Brain pericyte (primary cell): ENCODE measurements at regions not wholly inside any gene's neighbourhood (a gene's known extent, or its start where the extent isn't known, plus 50 kb on each side); places are given as distances from the start of the nearest gene placed in this dataset.
"Not testable (repeated sequence)": the region's sequence is repeated elsewhere in the genome, so short reads cannot be mapped to it uniquely, and the experiment has no call there.

Source experiments
- DNase-seq: peaks from one replicate; pipeline ENCODE4 v3.0.0-alpha.2; 2012; ENCODE audit warnings: low read depth, low spot score

DNA sequence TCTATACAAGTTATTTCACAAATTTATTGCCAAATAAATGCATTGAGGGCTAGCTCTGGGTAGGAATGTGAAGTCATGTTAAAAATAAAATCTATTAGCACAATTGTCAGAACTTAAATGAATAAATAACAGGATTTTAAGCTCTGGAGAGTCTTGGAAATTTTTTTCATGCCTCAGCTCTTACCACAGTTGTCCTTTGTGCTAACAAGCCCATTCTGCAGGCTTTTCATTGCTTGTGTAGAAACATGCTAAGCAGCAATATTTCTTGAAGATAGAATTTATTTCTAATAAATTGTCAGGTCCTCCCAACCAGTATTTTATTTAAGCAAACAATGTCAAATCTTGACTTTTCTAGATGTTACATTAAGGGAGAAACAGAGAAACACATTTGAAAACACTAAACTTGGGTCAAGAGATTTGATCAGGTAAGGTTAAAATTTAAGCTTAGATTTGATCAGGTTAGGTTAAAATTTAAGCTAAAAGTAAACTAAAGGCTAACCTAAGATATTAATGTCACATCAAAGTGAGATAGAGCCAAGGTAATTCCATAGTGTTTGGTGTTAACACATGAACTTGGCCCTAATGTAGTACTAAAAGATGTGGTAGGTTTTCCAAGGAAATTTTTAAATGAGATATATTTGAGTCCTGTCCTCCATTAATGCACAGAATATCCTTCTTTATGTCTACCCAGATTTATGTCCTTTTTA, 179.1 kb upstream of the IL1RAPL1 start:
- no peak for DNase-seq

DNA sequence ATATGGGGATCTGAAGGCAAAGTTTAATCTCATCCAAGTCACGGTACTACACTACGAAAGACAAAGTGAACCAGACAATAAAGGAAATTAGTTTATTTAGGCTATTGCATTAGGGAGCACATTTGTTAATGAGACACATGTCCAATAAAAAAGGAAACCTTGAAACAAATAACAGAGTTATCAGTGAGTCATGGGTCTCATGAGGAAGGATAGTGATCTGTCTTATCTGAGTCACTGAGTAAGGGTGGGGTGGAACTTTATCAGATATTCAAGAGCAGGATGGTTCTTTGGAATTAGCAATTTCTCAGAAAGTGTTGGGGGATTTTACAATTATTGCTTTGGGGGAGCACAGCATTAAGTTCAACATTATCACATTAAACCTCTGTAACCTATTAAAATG, 188.9 kb upstream of the IL1RAPL1 start:
- no peak for DNase-seq

DNA sequence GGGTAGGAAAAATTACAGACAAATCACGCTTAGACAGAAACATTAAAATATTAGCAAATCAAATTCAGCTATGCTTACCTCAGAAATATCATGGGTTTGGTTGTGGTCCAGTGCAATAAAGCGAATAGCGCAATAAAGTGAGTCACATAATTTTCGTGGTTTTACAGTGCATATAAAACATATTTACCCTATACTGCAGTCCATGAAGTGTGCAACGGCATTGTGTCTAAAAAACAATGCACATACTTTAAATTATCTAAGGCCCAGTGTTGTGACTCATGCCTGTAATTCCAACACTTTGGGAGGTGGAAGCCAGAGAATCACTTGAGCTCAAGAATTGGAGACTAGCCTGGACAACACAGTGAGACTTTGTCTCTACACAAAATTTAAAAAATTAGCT, 195.7 kb upstream of the IL1RAPL1 start:
- no peak for DNase-seq

DNA sequence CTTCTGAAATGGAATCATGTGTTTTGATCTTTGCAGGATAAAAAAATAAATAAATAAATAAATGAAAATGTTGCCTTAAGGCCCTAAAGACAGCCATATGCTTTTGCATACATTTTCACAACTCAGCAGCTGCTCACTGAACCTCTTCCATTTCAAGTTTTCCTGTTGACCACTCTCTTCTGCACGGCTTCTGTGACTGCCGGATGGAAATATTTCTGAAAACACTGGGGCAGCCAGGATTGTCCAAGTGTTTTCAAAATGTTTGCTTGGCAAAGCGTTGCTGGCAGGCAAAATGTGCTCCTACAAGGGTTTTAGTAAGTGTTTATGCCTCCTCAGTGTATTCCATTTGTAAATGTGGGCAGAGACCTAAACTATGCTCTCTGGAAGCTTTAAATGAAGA, 208.1 kb upstream of the IL1RAPL1 start:
- no peak for DNase-seq

DNA sequence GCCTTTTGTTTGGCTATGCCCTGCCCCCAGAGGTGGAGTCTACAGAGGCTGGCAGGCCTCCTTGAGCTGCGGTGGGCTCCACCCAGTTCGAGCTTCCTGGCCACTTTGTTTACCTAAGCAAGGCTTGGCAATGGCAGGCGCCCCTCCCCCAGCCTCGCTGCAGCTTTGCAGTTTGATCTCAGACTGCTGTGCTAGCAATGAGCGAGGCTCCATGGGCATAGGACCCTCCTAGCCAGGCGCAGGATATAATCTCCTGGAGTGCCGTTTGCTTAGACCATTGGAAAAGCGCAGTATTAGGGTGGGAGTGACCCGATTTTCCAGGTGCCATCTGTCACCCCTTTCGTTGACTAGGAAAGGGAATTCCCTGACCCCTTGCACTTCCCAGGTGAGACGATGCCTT, 219.6 kb upstream of the IL1RAPL1 start:
- not testable (repeated sequence) for DNase-seq

DNA sequence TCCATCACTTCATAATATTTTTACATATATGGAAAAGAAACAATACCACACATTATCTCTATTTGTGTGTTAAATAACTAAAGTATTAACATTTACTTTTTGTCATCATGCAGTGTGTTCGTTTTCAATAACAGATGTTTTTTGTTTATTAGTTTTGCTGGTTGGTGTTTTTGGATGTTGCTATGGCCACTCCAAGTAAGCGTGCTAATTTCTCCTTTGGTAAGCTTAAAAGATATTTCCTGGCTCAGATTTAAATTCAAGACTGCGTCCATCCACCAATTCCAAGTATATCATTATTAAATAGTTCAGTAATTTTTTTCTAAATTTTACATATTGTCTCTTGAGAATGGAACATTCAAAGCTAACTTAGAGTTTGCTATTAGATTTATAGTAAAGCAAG, 235.4 kb upstream of the IL1RAPL1 start:
- DNase-seq, result no peak

DNA sequence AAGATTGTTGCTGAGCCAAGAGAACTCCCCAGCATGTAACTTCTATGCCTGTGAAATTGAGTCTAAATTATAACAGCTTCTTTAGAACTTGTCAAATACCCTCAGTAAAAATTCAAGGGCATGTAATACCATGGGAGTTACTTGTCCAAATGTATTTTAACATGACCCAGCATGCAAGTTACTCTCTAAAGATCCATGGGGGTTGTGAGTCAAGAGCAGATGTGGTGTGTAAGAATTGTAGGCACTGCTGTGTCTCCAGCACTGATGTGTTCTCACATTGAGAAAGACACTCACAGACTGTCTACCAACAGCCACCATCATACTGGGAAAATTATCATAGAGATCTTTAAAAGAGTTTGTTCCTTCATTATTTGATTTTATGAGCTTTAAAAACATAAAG, 237.4 kb upstream of the IL1RAPL1 start:
- DNase-seq, result no peak

DNA sequence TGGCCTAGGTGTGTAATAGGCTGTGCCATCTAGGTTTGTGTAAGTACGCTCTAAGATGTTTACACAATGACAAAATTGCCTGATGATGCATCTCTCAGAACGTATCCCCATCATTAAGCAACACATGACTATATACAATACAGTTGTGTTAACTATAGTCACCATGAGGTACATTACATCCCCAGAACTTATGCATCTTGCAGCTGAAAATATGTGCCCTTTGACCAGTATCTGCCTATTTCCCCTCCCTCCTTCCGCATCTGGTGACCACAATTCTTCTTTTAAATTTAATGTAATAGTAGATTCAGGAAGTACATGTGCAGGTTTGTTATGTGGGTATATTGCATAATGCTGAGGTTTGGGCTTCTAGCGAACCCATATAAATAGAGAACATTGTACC, 239.8 kb upstream of the IL1RAPL1 start:
- no peak for DNase-seq

DNA sequence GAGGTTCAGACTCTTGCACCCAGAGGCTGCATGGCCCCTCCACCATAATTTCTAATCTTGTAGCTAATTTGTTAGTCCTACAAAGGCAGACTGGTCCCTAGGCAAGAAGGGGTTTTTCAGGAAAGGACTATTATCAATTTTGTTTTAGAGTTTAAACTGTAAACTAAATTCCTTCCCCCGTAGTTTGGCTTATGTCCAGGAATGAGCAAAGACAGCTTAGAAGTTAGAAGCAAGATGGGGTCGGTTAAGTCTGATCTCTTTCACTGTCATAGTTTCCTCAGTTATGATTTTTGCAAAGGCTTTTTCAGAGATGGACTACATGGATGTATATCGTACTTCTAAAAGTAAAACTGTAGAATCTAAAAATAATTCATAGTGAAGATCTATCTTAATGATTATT, 258.1 kb upstream of the IL1RAPL1 start:
- no peak for DNase-seq

DNA sequence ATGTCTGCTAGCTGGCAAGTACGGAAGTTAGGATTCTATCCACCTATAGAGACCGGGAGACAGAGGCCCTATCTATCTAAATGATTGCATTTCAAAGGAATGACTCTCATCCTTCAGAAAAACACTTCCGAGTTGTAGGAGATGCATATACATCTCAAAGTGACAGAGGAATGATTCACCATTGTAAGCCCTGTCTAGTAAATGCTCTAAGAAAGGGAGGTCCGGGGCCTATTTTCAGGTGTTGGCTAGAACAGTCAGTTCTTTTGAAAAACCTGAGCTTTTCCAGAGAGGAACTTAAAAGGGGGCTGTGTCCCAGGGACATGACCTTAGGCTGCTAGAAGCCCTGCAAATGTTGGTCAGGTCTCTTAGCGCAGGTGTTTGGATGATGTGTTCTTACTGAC, 262.9 kb upstream of the IL1RAPL1 start:
- DNase-seq, result no peak

DNA sequence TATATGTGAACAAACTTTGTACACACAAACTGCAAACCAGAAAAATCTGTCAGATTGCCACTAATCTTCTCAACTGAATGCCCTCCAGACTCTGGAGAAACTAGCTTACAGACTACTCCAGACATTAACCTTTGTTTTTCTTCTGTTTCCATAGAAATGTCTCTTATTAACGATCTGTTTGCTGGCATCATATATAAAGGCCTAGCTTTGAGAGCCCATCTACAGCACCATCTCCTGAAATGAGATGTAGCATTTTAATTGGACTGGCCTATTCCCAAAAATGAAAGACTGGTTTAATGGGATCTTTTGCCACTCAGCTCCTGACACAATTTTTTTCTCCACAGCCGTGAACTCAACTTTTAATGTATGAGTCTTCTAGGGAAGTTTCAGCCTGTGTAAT, 266.0 kb upstream of the IL1RAPL1 start:
- no peak for DNase-seq

DNA sequence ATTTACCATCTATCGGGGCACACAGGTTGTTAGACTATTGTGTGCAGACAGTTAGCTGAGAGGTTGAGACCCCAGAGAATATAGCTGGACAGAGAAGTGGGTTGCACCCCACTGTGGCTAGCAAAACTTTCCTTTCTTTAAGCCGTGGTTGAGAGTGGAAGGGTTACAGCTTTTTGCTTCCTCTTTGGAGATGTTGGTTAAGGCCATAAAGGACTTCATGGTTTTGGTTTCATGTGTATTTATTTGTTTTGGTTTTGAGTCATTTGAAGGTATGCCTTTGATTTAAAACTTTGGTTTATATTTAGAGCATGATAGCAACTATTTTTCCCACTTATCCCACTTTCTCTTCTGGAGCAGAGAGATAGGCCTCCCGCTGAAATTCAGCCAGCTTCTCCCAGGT, 274.3 kb upstream of the IL1RAPL1 start:
- no peak for DNase-seq

DNA sequence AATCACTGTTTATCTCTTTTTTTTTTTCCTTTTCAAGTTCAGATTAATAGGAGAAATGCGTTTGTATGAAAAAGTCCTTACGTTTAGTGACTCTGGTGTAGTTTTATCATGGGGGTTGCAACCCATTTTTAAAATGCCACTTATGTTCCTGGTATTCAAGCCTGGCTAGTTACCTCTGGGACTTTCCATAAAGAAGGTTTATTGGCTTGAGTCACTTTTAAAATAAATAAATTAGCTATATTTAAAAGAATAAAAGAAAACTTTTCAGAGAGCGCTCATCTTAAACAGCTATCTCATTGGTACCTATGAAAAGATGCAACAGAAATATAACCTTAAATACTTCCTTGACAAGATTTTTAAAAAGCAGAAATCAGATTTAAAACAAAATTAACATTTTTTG, 275.0 kb upstream of the IL1RAPL1 start:
- DNase-seq, result no peak

DNA sequence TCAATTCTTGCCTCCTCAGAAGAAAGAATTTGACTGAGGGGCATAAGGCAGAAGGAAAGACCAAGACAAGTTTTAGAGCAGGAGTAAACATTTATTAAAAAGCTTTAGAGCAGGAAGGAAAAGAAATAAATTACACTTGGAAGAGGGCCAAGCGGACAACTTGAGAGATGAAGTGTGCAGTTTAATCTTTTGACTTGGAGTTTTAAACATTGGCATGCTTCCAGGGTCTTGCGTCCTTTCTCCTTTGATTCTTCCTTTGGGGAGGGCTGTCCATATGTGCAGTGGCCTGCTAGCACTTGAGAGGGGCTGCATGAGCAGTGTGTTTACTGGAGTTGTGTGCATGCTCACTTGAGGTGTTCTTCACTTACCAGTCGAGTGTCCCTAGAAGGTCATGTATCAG, 275.8 kb upstream of the IL1RAPL1 start:
- DNase-seq, result no peak

DNA sequence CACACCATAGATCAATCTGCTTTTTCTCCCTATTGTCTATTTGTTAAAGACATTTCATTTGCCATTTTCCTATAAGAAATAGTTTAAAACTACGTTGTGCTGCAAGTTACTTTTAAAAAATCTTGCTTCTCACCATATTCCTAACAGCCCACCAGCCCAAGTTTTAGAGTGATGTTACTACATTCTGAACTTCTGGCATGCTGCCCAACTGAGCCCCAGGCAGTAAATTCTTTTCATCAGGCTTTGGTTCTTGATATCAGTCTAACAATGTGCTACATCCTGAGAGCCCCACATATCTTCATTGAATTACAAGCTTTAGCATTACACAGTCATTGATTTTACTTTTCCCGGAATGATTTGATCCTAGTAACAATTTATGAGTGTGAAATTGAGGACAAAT, 283.8 kb upstream of the IL1RAPL1 start:
- DNase-seq, result no peak

DNA sequence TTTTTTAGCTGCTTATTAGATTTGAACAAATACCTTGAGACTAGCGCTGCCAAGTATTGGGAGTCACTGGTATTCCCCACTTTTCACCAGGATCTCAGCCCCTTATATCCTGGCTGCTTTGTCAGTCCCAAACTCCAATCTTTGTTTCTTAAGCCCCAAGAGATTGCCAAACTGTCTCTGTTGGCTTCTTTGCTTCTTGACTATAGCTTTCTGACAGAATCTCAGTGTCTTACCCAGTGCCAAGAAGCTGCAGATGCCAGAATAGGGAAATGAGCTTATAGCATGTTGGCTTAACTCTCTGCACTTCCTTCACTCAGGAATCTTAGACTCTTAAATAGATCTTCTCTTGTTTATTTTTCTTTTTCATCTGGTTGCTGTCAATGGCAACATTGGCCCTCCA, 297.5 kb upstream of the DCAF8L1 start:
- DNase-seq, result no peak

DNA sequence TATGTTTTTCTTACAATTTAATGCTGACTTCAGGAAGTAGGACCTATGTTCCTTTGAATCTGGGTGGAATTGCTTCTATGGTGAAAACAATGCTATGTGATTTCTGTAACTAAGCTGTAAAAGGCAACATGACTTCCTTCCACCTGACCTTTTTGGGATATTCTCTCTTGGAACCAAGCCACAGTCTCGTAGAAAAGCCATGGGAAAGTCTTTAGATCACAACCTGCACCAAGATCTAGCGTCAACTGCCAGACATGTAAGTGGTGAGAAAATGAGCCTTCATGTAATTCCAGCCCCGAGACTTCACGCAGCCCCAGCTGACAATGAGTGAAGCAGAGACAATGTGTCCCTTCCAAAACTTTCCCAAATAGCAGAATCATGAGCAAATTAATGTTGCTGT, 297.0 kb upstream of the DCAF8L1 start:
- DNase-seq, result no peak

DNA sequence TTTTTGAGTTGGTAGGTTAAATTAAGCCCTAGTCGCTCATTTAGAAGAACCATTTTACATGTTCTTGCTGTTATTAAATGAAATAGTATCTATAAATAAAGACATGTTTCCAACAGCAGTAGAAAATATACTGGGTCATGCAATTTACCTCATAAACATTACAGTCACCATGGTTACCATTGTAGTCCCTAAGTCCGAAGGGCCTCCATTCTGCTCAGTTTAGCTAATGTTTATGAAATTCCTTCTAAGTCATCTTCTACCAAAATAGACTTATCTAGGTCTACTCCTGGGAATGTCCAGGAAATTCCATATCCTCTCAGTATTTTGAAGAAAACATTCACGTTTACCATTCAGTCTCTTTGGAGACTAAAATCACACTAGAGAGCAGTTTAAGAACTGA, 292.5 kb upstream of the DCAF8L1 start:
- DNase-seq, result no peak

DNA sequence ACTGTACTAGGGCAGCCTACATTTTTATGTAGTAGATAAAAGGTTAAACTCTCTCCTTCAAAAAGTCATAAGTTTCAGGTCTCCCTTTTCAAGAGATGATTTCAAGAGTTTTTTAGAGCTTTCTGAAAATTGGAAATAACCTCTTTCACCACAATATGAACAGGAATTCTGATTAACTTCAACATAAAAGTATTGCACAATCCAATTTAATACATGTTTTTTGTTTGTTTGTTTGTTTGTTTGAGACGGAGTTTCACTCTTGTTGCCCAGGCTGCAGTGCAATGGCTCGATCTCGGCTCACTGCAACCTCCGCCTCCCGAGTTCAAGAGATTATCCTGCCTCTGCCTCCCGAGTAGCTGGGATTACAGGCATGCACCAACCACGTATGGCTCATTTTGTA, 265.4 kb upstream of the DCAF8L1 start:
- no peak for DNase-seq

DNA sequence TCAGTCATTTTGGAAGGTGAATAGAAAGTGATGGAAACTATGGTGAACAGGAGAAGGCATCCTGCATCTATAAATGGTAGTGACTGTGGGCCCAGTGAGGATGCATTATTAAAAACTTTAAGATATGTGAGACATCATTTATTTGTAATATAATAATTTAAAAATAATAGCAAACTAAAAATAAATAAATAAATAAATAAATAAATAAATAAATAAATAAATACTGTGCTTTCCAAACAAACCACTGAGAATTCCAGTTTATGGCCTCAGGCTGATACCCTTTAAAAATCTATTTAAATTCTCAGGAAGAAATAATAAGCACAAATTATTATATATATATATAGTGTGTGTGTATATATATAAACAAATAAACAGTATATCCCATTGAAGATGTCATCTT, 248.0 kb upstream of the DCAF8L1 start:
- no peak for DNase-seq

DNA sequence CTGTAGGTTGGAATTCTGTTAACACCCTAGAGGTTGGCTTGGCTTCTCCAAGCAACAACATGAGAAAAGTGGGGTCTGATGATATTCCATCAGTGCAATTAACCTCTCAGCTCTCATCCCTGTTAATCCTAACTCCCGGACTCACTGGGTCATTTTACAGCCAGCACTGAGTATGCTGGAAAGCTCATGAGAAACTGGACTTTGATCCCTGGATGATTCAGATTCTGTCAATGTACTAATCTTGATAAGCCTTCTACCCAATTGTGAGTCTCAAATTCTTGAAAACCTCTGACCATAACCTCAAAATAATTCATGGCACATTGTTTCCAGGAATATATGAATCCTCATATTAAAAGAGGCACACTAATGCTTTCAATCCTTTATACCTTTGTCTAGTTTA, 244.3 kb upstream of the DCAF8L1 start:
- no peak for DNase-seq

DNA sequence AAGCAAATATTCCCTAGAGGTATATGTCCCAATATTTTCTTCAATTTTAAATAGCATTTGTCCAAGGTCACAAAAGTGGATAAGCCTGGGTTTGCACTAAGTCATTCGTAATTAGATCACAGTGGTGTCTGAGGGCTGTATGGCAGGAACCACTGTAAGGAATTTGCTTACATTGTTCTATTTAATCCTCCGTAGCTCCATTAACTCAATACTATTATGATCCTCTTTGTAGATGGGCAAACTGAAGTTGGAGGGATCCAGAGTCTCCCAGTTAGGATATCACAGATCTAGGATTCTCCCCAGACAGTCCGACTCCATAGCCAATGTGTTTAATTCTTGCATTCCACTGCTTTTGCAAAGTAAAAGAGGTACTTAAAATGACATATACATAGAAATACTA, 242.7 kb upstream of the DCAF8L1 start:
- no peak for DNase-seq

DNA sequence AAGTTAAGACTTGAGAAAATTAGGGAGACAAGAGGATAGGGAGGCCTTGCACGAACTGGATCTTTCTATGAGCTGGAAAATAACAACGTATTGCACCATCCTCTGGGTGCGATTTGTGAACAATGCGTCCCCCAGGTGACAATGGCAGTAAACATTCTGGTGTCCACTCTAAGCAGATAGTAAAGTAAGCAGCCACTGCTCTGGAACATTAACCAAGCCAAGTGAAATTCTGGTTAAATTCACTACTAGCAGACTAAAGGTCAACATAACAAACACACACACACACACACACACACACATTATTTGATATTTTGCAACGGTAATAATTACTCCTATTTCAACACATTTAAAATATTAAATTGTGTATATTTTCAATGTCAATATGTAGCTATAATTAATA, 242.2 kb upstream of the DCAF8L1 start:
- DNase-seq, result no peak

DNA sequence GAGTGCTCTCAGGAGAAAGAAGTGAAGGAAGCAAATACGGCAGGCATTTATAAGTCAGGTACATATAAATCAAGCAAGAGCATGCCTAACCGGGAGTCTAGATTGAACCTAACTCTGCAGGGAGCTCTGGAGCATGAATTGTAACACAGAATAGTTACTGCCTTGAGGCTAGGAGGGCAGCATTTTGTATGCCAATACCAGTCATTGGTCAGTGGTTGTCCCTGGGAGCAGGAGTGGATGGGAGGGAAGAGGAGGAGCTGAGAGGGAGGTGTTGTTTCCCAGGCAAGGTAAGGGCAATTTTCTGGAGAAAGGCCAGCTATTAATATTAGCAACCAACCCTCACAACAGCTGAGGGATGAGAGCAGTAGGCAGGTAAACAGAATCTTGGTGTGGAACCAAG, 224.7 kb upstream of the DCAF8L1 start:
- no peak for DNase-seq
